ENCODE measurements at regions not wholly inside any gene's neighbourhood (a gene's known extent, or its start where the extent isn't known, plus 50 kb on each side); places are given as distances from the start of the nearest gene placed in this dataset.
A peak's percentile ranks its signal among the peaks of the same experiment; 100 is the strongest.

- no CpG with 5 or more reads among the region's 3 CpGs for WGBS (ENCODE audit: insufficient coverage)
- no peak for DNase-seq
Measured at GRCh38 chr5:120236360-120236759, 227.7 kb upstream of the PRR16 start.

DNA sequence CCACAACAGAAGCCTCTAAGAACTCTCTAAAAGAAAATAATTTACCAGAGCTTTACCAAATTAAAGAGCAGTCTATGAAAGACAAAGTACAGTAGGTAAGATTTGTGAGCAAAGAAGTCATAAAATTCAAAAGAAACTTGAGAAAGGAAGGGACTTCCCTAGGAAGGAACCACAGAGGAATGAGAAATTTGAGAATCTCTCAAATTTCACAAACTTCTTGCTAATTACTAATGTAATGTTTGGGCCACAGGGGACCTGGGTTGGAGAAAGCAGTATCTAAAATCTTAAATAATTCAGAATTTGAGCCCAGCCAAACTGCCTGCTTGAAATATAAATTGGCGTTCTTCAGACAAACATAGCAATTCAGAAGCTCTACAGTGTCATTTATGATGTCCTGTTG, 225.0 kb upstream of the PRR16 start:
- no peak overlapping the region for H3K4me3 ChIP-seq (ENCODE audit: low read length)
- no CpG with 5 or more reads among the region's 1 CpG for WGBS (ENCODE audit: insufficient coverage)
- DNase-seq: no peak

More at GRCh38 chr5:120236360-120236759, 227.7 kb upstream of the PRR16 start:
- Histone ChIP-seq H3K4me1 (ENCODE audit: control insufficient read depth, insufficient read depth, low read length) (no peaks in the 10 kb centered on the region), H3K27me3 (ENCODE audit: control insufficient read depth, insufficient read depth, low read length) (no peaks in the 10 kb centered on the region), H3K4me3 (ENCODE audit: low read length) (no peak overlapping the region), H3K9me3 (replicated peaks; ENCODE audit: control insufficient read depth, low read depth, low read length) (no peaks in the 10 kb centered on the region), H3K36me3 (ENCODE audit: control insufficient read depth, insufficient read depth, low read length) (no peaks in the 10 kb centered on the region), H3K27ac (ENCODE audit: low read length) (no peak overlapping the region)

DNA sequence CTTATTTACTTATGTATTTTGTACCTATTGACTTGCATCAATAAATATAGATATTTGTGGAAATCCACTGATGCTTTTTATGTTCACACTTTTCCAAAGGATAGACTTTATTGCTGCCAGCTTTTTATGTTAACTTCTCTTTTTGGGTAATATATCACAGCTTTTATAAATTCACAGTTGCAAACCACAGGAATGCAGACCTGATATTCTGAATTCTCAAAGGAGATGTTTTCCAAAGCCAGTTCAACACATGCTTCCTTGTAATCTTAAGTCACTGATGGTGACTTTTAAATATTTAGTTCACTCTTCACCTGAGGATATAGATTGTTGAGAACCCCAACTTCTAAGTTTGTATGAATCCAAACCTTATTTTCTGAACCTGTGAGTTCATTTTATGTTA, 223.4 kb upstream of the PRR16 start:
- Histone ChIP-seq H3K4me1 (ENCODE audit: control insufficient read depth, insufficient read depth, low read length) (no peaks in the 10 kb centered on the region), H3K9me3 (replicated peaks; ENCODE audit: control insufficient read depth, low read depth, low read length) (no peaks in the 10 kb centered on the region), H3K27me3 (ENCODE audit: control insufficient read depth, insufficient read depth, low read length) (no peaks in the 10 kb centered on the region), H3K36me3 (ENCODE audit: control insufficient read depth, insufficient read depth, low read length) (no peaks in the 10 kb centered on the region), H3K27ac (ENCODE audit: low read length) (no peak overlapping the region), H3K4me3 (ENCODE audit: low read length) (no peak overlapping the region)
- no peak for DNase-seq

More for the DNA sequence above, 225.0 kb upstream of the PRR16 start:
- H3K4me1 ChIP-seq (ENCODE audit: control insufficient read depth, insufficient read depth, low read length): no peaks in the 10 kb centered on the region
- H3K36me3 ChIP-seq (ENCODE audit: control insufficient read depth, insufficient read depth, low read length): no peaks in the 10 kb centered on the region
- no peaks in the 10 kb centered on the region for H3K9me3 ChIP-seq (replicated peaks; ENCODE audit: control insufficient read depth, low read depth, low read length)
- H3K27ac ChIP-seq (ENCODE audit: low read length): no peak overlapping the region
- no peaks in the 10 kb centered on the region for H3K27me3 ChIP-seq (ENCODE audit: control insufficient read depth, insufficient read depth, low read length)

DNA sequence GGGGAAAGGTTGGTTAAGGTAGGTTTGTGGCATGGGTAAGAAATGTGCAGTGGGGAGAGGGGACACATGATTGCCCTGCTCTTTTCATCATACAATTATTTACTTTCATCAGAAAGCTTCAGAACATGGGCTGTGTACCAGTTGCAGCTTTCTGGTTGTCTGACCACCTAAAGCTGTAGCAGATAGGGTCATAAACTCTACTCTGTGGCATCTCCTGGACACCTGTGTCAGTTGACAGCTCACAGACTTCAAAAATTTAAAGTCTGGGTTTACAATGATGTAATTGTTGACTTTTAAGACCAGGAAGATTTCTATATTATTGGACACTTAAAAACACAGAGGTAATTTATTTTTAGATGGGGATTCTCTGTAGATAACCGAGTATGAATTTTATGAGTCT, 222.7 kb upstream of the PRR16 start:
- DNase-seq: no peak
- H3K4me3 ChIP-seq (ENCODE audit: low read length): no peak overlapping the region
- H3K27ac ChIP-seq (ENCODE audit: low read length): no peak overlapping the region
- H3K4me1 ChIP-seq (ENCODE audit: control insufficient read depth, insufficient read depth, low read length): no peaks in the 10 kb centered on the region
- H3K27me3 ChIP-seq (ENCODE audit: control insufficient read depth, insufficient read depth, low read length): no peaks in the 10 kb centered on the region
- WGBS (ENCODE audit: insufficient coverage): no CpG with 5 or more reads among the region's 1 CpG
- no peaks in the 10 kb centered on the region for H3K9me3 ChIP-seq (replicated peaks; ENCODE audit: control insufficient read depth, low read depth, low read length)
- no peaks in the 10 kb centered on the region for H3K36me3 ChIP-seq (ENCODE audit: control insufficient read depth, insufficient read depth, low read length)

GRCh38 chr5:120251898-120252297, 212.2 kb upstream of the PRR16 start:
- H3K27ac ChIP-seq (ENCODE audit: low read length): no peak overlapping the region
- H3K4me3 ChIP-seq (ENCODE audit: low read length): no peak overlapping the region
- H3K27me3 ChIP-seq (ENCODE audit: control insufficient read depth, insufficient read depth, low read length): no peaks in the 10 kb centered on the region
- H3K9me3 ChIP-seq (replicated peaks; ENCODE audit: control insufficient read depth, low read depth, low read length): no peaks in the 10 kb centered on the region
- no peaks in the 10 kb centered on the region for H3K36me3 ChIP-seq (ENCODE audit: control insufficient read depth, insufficient read depth, low read length)
- H3K4me1 ChIP-seq (ENCODE audit: control insufficient read depth, insufficient read depth, low read length): no peaks in the 10 kb centered on the region
- no peak for DNase-seq
- WGBS (ENCODE audit: insufficient coverage): no CpG with 5 or more reads among the region's 3 CpGs

DNA sequence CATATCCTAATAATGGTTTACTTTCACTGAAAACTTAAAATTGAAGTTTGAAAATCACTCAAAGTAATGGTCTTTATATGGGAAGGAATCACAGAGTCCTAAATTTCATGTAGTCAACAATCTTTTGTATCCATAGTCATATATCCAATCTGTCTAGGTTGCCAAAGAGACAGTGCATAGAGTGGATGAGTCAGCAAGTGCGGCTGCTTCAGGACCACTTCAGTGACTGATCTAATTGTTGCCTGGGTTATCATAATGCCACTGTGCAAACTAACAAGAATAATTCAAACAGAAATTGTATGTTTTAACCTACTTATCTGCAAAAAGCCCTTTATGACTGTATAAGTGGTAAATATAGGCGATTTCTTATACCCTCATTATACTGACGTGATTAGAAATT, 211.3 kb upstream of the PRR16 start:
- H3K4me1 ChIP-seq (ENCODE audit: control insufficient read depth, insufficient read depth, low read length): no peaks in the 10 kb centered on the region
- no peaks in the 10 kb centered on the region for H3K36me3 ChIP-seq (ENCODE audit: control insufficient read depth, insufficient read depth, low read length)
- H3K27me3 ChIP-seq (ENCODE audit: control insufficient read depth, insufficient read depth, low read length): no peaks in the 10 kb centered on the region
- WGBS (ENCODE audit: insufficient coverage): no CpG with 5 or more reads among the region's 3 CpGs
- no peak overlapping the region for H3K4me3 ChIP-seq (ENCODE audit: low read length)
- no peaks in the 10 kb centered on the region for H3K9me3 ChIP-seq (replicated peaks; ENCODE audit: control insufficient read depth, low read depth, low read length)
- no peak overlapping the region for H3K27ac ChIP-seq (ENCODE audit: low read length)
- DNase-seq: no peak

DNA sequence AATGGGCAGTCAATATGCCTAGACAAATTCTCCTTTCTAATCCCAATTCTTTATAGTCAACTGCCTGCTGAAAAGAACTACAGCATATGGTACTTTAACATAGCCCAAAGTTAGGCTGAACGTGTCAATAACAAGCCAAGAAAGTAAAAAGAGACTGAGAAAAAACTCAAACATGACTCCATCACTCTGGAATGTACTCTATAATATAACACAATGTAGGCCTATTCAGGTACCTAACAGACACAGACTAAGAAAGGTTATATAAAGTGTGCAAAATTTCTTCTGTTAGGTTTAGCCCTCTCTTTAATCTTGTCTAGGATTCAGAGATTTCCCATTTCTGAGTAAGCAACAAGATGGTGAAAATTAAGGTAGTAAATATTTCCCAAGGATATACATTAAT, 209.7 kb upstream of the PRR16 start:
- no peak for DNase-seq
- no peak overlapping the region for H3K4me3 ChIP-seq (ENCODE audit: low read length)
- H3K36me3 ChIP-seq (ENCODE audit: control insufficient read depth, insufficient read depth, low read length): no peaks in the 10 kb centered on the region
- whole genome bisulfite sequencing (ENCODE audit: insufficient coverage): no CpG with 5 or more reads among the region's 1 CpG
- no peaks in the 10 kb centered on the region for H3K27me3 ChIP-seq (ENCODE audit: control insufficient read depth, insufficient read depth, low read length)
- H3K4me1 ChIP-seq (ENCODE audit: control insufficient read depth, insufficient read depth, low read length): no peaks in the 10 kb centered on the region
- H3K9me3 ChIP-seq (replicated peaks; ENCODE audit: control insufficient read depth, low read depth, low read length): no peaks in the 10 kb centered on the region
- no peak overlapping the region for H3K27ac ChIP-seq (ENCODE audit: low read length)

DNA sequence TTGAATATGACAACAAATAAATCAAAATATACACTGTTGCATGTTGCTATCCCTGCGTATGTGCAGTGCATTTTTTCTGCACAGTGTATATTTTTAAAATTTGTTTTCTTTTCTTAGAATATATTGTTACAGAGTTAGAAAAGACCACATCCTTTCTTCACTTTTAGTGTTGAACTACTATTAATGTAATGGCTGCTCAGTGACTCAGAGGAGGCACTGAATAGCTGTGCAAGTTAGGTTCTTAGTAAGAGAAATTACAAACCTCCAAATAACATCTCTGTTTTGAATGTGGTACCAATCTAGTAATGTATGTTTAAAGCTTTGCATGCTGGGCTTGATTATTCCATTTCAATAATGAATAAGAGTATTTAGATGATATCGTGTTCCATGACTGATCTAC, 208.9 kb upstream of the PRR16 start:
- WGBS (ENCODE audit: insufficient coverage): no CpG with 5 or more reads among the region's 2 CpGs
- DNase-seq: no peak
- H3K9me3 ChIP-seq (replicated peaks; ENCODE audit: control insufficient read depth, low read depth, low read length): no peaks in the 10 kb centered on the region
- no peaks in the 10 kb centered on the region for H3K4me1 ChIP-seq (ENCODE audit: control insufficient read depth, insufficient read depth, low read length)
- H3K27me3 ChIP-seq (ENCODE audit: control insufficient read depth, insufficient read depth, low read length): no peaks in the 10 kb centered on the region
- no peaks in the 10 kb centered on the region for H3K36me3 ChIP-seq (ENCODE audit: control insufficient read depth, insufficient read depth, low read length)
- no peak overlapping the region for H3K27ac ChIP-seq (ENCODE audit: low read length)
- no peak overlapping the region for H3K4me3 ChIP-seq (ENCODE audit: low read length)

- no peak for DNase-seq
Measured at GRCh38 chr5:120256376-120256775, 207.7 kb upstream of the PRR16 start.

DNA sequence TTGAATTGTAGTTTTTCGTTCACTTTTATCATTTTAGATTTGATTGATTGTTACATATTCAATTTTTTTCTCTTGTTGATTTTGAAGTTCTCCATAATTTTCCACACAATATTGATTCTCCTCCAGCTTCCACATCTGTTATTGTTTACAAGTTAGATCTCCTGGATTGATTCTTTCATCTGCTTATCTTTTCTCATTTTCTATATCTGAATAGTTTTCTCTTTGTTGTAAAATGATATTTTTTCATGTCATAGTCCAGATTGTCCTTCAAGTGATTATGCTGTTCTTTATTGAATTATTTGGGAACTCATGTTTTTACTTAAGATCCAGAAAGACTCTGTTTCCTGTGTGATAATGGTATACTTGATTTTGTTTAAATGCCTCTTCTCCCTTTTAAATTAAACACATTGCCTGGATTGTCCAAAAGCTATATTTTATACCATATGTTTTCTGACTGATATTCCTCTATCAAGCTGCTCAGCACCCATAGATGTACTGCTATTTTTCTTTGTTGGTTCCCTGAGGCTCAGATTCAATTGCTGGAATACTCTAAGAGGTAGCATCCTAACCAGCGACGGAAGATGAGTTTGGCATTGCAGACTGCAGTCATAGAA, 206.6 kb upstream of the PRR16 start:
- 76% methylated on average over 2 of the region's 3 CpGs for WGBS (ENCODE audit: insufficient coverage)
- Histone ChIP-seq H3K9me3 (replicated peaks; ENCODE audit: control insufficient read depth, low read depth, low read length) (no peaks in the 10 kb centered on the region), H3K27ac (ENCODE audit: low read length) (no peak overlapping the region), H3K4me3 (ENCODE audit: low read length) (no peak overlapping the region), H3K4me1 (ENCODE audit: control insufficient read depth, insufficient read depth, low read length) (no peaks in the 10 kb centered on the region), H3K36me3 (ENCODE audit: control insufficient read depth, insufficient read depth, low read length) (no peaks in the 10 kb centered on the region), H3K27me3 (ENCODE audit: control insufficient read depth, insufficient read depth, low read length) (no peaks in the 10 kb centered on the region)
- no peak for DNase-seq

More at GRCh38 chr5:120256376-120256775, 207.7 kb upstream of the PRR16 start:
- Histone ChIP-seq H3K4me3 (ENCODE audit: low read length) (no peak overlapping the region), H3K4me1 (ENCODE audit: control insufficient read depth, insufficient read depth, low read length) (no peaks in the 10 kb centered on the region), H3K27me3 (ENCODE audit: control insufficient read depth, insufficient read depth, low read length) (no peaks in the 10 kb centered on the region), H3K9me3 (replicated peaks; ENCODE audit: control insufficient read depth, low read depth, low read length) (no peaks in the 10 kb centered on the region), H3K27ac (ENCODE audit: low read length) (no peak overlapping the region), H3K36me3 (ENCODE audit: control insufficient read depth, insufficient read depth, low read length) (no peaks in the 10 kb centered on the region)
- no CpG with 5 or more reads among the region's 1 CpG for WGBS (ENCODE audit: insufficient coverage)

GRCh38 chr5:120258123-120258522, 206.0 kb upstream of the PRR16 start:
- H3K4me1 ChIP-seq (ENCODE audit: control insufficient read depth, insufficient read depth, low read length): no peaks in the 10 kb centered on the region
- no peak overlapping the region for H3K27ac ChIP-seq (ENCODE audit: low read length)
- H3K4me3 ChIP-seq (ENCODE audit: low read length): no peak overlapping the region
- 40% methylated on average over 1 of the region's 4 CpGs for WGBS (ENCODE audit: insufficient coverage)
- no peaks in the 10 kb centered on the region for H3K27me3 ChIP-seq (ENCODE audit: control insufficient read depth, insufficient read depth, low read length)
- peak; percentile 78 for DNase-seq
- no peaks in the 10 kb centered on the region for H3K36me3 ChIP-seq (ENCODE audit: control insufficient read depth, insufficient read depth, low read length)
- no peaks in the 10 kb centered on the region for H3K9me3 ChIP-seq (replicated peaks; ENCODE audit: control insufficient read depth, low read depth, low read length)

Measured in muscle of leg (tissue), 3 donors.